Glutamatergic neuron (in vitro differentiated cells): ENCODE measurements at regions not wholly inside any gene's neighbourhood (a gene's known extent, or its start where the extent isn't known, plus 50 kb on each side); places are given as distances from the start of the nearest gene placed in this dataset.

Experiments used
- DNase-seq: peaks from one replicate; pipeline ENCODE4 v3.0.0; 2022
- H3K27ac Mint-ChIP-seq: one replicate; pipeline ENCODE4 v1.8.0; 2020; ENCODE audit warnings: mild to moderate bottlenecking, mixed read lengths, inconsistent platforms; ENCODE audit not compliant: unreplicated experiment
- H3K27me3 Mint-ChIP-seq: one replicate; pipeline ENCODE4 v1.8.0; 2020; ENCODE audit warnings: mild to moderate bottlenecking, moderate library complexity, mixed read lengths, inconsistent platforms; ENCODE audit not compliant: unreplicated experiment
- H3K36me3 Mint-ChIP-seq: one replicate; pipeline ENCODE4 v1.8.0; 2020; ENCODE audit warnings: mild to moderate bottlenecking, mixed read lengths, inconsistent platforms; ENCODE audit not compliant: unreplicated experiment
- H3K4me1 Mint-ChIP-seq: one replicate; pipeline ENCODE4 v1.8.0; 2020; ENCODE audit warnings: mild to moderate bottlenecking, low read depth, mixed read lengths, inconsistent platforms; ENCODE audit not compliant: unreplicated experiment
- H3K4me3 Mint-ChIP-seq: one replicate; pipeline ENCODE4 v1.8.0; 2020; ENCODE audit warnings: mild to moderate bottlenecking, mixed read lengths, inconsistent platforms; ENCODE audit not compliant: unreplicated experiment
- H3K9me3 Mint-ChIP-seq: one replicate; pipeline ENCODE4 v1.8.0; 2020; ENCODE audit warnings: mild to moderate bottlenecking, moderate library complexity, mixed read lengths, inconsistent platforms; ENCODE audit not compliant: unreplicated experiment
- TF ChIP-seq, protein P1 (sequence below): fragments of 200-600 bp; sonication (generic); IDR thresholded peaks from one replicate; pipeline ENCODE4 v1.5.0; 2021; ENCODE audit not compliant: partially characterized antibody, unreplicated experiment

DNA sequence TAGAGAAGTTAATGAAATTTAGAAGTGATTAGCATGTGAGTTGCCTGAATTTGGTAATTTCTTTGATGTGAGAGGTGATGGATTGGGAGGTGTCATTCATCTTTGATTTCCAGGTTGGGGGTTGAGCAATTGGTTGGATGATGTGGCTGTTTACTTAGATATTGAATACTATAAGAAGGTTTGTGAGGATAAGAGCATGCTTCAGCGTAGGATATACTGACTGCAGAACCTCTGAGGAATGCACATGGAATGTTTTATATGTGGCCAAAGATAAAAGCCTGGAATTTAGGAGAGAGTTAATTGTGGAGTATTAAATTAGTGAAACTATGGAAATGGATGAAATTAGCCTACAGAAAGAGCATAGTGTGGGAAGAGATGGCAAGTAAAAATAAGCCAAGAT, 165.4 kb upstream of the MAD2L1 start:
- Mint-ChIP-seq H3K27me3 (no peaks in the 10 kb centered on the region), H3K36me3 (no peaks in the 10 kb centered on the region), H3K4me3 (no peak overlapping the region), H3K9me3 (no peaks in the 10 kb centered on the region), H3K4me1 (peaks cover 6% of the 10 kb centered on the region), H3K27ac (no peak overlapping the region)
- no peak for DNase-seq
- TF ChIP-seq, protein P1, sequence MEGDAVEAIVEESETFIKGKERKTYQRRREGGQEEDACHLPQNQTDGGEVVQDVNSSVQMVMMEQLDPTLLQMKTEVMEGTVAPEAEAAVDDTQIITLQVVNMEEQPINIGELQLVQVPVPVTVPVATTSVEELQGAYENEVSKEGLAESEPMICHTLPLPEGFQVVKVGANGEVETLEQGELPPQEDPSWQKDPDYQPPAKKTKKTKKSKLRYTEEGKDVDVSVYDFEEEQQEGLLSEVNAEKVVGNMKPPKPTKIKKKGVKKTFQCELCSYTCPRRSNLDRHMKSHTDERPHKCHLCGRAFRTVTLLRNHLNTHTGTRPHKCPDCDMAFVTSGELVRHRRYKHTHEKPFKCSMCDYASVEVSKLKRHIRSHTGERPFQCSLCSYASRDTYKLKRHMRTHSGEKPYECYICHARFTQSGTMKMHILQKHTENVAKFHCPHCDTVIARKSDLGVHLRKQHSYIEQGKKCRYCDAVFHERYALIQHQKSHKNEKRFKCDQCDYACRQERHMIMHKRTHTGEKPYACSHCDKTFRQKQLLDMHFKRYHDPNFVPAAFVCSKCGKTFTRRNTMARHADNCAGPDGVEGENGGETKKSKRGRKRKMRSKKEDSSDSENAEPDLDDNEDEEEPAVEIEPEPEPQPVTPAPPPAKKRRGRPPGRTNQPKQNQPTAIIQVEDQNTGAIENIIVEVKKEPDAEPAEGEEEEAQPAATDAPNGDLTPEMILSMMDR: no peak

DNA sequence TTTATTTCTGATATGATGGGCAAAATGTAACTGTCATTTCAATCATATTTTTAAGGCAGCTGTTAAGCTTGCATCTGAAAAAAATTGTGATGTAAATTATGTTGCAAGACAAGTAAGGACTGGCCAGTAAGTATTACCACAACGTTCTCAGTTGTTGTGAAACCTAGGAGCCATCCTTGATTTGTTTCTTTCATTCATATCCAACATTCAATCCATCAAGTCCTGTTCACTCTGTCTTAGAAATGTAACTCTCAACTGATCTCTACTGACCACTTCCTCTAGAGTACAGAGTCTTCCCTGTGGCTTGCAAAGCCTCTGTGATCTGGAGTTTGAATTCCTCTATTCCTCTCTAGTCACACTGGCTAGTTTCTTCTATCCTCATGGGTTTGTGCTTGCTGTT, 161.4 kb upstream of the MAD2L1 start:
- no peaks in the 10 kb centered on the region for H3K9me3 Mint-ChIP-seq
- no peak for DNase-seq
- no peak overlapping the region for H3K4me3 Mint-ChIP-seq
- no peaks in the 10 kb centered on the region for H3K36me3 Mint-ChIP-seq
- TF ChIP-seq, protein P1: no peak
- H3K27ac Mint-ChIP-seq: no peak overlapping the region
- peaks cover 6% of the 10 kb centered on the region for H3K4me1 Mint-ChIP-seq
- no peaks in the 10 kb centered on the region for H3K27me3 Mint-ChIP-seq

DNA sequence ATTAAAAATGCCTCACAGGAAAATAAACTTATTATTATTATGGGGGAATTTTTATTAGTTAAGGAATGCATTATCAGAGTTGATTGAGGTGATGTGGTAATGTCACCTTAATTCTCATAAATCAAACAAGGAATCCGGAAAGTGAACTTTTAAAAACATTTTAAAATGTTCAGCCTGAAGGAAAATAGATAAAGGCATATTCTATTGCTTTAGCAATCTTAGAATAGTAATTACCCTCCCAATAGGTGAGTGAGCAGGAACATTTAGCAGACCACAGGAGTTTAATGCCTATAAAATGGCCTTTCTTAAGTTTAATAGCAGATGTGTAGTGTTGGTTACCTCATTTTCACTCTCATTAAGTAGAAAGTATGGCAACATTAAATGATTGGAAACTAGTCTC, 160.9 kb upstream of the MAD2L1 start:
- no peak overlapping the region for H3K27ac Mint-ChIP-seq
- H3K27me3 Mint-ChIP-seq: no peaks in the 10 kb centered on the region
- H3K36me3 Mint-ChIP-seq: no peaks in the 10 kb centered on the region
- H3K4me1 Mint-ChIP-seq: peaks cover 6% of the 10 kb centered on the region
- no peak overlapping the region for H3K4me3 Mint-ChIP-seq
- H3K9me3 Mint-ChIP-seq: no peaks in the 10 kb centered on the region
- DNase-seq: no peak
- TF ChIP-seq, protein P1: no peak

DNA sequence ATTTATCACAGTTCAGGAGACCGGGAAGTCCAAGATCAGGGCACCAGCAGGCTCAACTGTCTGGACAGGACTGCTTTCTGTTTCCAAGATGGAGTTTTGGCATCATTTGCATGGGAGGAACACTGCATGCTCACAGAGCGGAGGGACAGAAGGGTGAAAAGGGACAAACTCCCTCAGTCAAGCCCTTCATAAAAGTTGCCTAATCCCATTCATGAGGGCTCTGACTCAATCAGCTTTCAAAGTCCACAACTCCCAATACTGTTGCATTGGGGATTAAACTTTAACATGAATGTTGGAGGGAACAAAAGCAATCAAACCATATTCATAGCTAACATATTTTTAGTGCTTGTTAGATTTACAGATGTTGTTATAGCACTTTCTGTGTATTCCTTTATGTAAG, 158.9 kb upstream of the MAD2L1 start:
- Mint-ChIP-seq H3K9me3 (no peaks in the 10 kb centered on the region), H3K36me3 (no peaks in the 10 kb centered on the region), H3K4me3 (no peak overlapping the region), H3K27ac (no peak overlapping the region), H3K27me3 (no peaks in the 10 kb centered on the region), H3K4me1 (peaks cover 6% of the 10 kb centered on the region)
- TF ChIP-seq, protein P1: no peak
- DNase-seq: no peak

DNA sequence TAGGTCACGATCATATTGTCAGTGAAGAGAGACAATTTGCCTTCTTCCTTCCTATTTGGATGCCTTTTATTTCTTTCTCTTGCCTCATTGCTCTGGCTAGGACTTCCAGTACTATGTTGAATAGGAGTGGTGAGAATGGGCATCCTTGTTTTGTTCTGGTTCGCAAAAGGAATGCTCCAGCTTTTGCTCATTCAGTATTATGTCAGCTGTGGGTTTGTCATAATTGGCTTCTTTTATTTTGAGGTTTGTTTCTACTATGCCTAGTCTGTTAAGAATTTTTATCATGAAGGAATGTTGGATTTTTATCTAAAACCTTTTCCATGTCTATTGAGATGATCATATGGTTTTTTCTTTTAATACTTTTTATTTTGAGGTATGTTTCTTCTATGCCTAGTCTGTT, 152.3 kb upstream of the MAD2L1 start:
- H3K4me3 Mint-ChIP-seq: no peak overlapping the region
- DNase-seq: no peak
- H3K27me3 Mint-ChIP-seq: no peaks in the 10 kb centered on the region
- peaks cover 2% of the 10 kb centered on the region for H3K9me3 Mint-ChIP-seq
- peaks cover 4% of the 10 kb centered on the region for H3K36me3 Mint-ChIP-seq
- H3K4me1 Mint-ChIP-seq: no peaks in the 10 kb centered on the region
- H3K27ac Mint-ChIP-seq: no peak overlapping the region
- TF ChIP-seq, protein P1: no peak
